ENCODE measurements at regions not wholly inside any gene's neighbourhood (a gene's known extent, or its start where the extent isn't known, plus 50 kb on each side); places are given as distances from the start of the nearest gene placed in this dataset.

- TF ChIP-seq CTCF (IDR thresholded peaks at IDR 0.05; ENCODE audit: insufficient read depth, low read length, poor library complexity, severe bottlenecking), result no peak
- no peaks in the 10 kb centered on the region for H3K36me3 ChIP-seq (ENCODE audit: control insufficient read depth, insufficient read depth, low read length)
- H3K27me3 ChIP-seq (replicated peaks; ENCODE audit: control insufficient read depth, insufficient read depth, low read length), result no peaks in the 10 kb centered on the region
- H3K4me3 ChIP-seq (replicated peaks; ENCODE audit: low read depth, low read length), result no peak overlapping the region
- no peak for DNase-seq (ENCODE audit: extremely low read depth, insufficient read length)
These were observed 730.7 kb upstream of the ADGRL4 start for GRCh38 chr1:79737193-79737592.

GRCh38 chr1:79732950-79733349 is 726.4 kb upstream of the ADGRL4 start:
- no peaks in the 10 kb centered on the region for H3K36me3 ChIP-seq (ENCODE audit: control insufficient read depth, insufficient read depth, low read length)
- DNase-seq (ENCODE audit: extremely low read depth, insufficient read length), result no peak
- H3K4me3 ChIP-seq (replicated peaks; ENCODE audit: low read depth, low read length), result no peak overlapping the region
- no peaks in the 10 kb centered on the region for H3K27me3 ChIP-seq (replicated peaks; ENCODE audit: control insufficient read depth, insufficient read depth, low read length)
- no peak for TF ChIP-seq CTCF (IDR thresholded peaks at IDR 0.05; ENCODE audit: insufficient read depth, low read length, poor library complexity, severe bottlenecking)

GRCh38 chr1:79726911-79727310 is 720.4 kb upstream of the ADGRL4 start:
- DNase-seq (ENCODE audit: extremely low read depth, insufficient read length), result no peak
- no peak overlapping the region for H3K4me3 ChIP-seq (replicated peaks; ENCODE audit: low read depth, low read length)
- TF ChIP-seq CTCF (IDR thresholded peaks at IDR 0.05; ENCODE audit: insufficient read depth, low read length, poor library complexity, severe bottlenecking), result no peak
- no peaks in the 10 kb centered on the region for H3K27me3 ChIP-seq (replicated peaks; ENCODE audit: control insufficient read depth, insufficient read depth, low read length)
- H3K36me3 ChIP-seq (ENCODE audit: control insufficient read depth, insufficient read depth, low read length), result no peaks in the 10 kb centered on the region

GRCh38 chr1:79726321-79726720 is 719.8 kb upstream of the ADGRL4 start:
- Histone ChIP-seq H3K36me3 (ENCODE audit: control insufficient read depth, insufficient read depth, low read length) (no peaks in the 10 kb centered on the region), H3K27me3 (replicated peaks; ENCODE audit: control insufficient read depth, insufficient read depth, low read length) (no peaks in the 10 kb centered on the region), H3K4me3 (replicated peaks; ENCODE audit: low read depth, low read length) (no peak overlapping the region)
- DNase-seq (ENCODE audit: extremely low read depth, insufficient read length), result no peak
- no peak for TF ChIP-seq CTCF (IDR thresholded peaks at IDR 0.05; ENCODE audit: insufficient read depth, low read length, poor library complexity, severe bottlenecking)

- TF ChIP-seq CTCF (IDR thresholded peaks at IDR 0.05; ENCODE audit: insufficient read depth, low read length, poor library complexity, severe bottlenecking), result no peak
These were observed 709.9 kb upstream of the ADGRL4 start for GRCh38 chr1:79716447-79716846.

GRCh38 chr1:79714664-79715063 is 708.1 kb upstream of the ADGRL4 start:
- Histone ChIP-seq H3K36me3 (ENCODE audit: control insufficient read depth, insufficient read depth, low read length) (no peaks in the 10 kb centered on the region), H3K27me3 (replicated peaks; ENCODE audit: control insufficient read depth, insufficient read depth, low read length) (no peaks in the 10 kb centered on the region), H3K4me3 (replicated peaks; ENCODE audit: low read depth, low read length) (no peak overlapping the region)
- TF ChIP-seq CTCF (IDR thresholded peaks at IDR 0.05; ENCODE audit: insufficient read depth, low read length, poor library complexity, severe bottlenecking), result no peak
- no peak for DNase-seq (ENCODE audit: extremely low read depth, insufficient read length)

More at GRCh38 chr1:79716447-79716846, 709.9 kb upstream of the ADGRL4 start:
- H3K27me3 ChIP-seq (replicated peaks; ENCODE audit: control insufficient read depth, insufficient read depth, low read length), result no peaks in the 10 kb centered on the region
- no peak overlapping the region for H3K4me3 ChIP-seq (replicated peaks; ENCODE audit: low read depth, low read length)
- DNase-seq (ENCODE audit: extremely low read depth, insufficient read length), result no peak
- H3K36me3 ChIP-seq (ENCODE audit: control insufficient read depth, insufficient read depth, low read length), result no peaks in the 10 kb centered on the region

All from GM06990 (cell line).